PFSK-1 (cell line): ENCODE measurements at regions not wholly inside any gene's neighbourhood (a gene's known extent, or its start where the extent isn't known, plus 50 kb on each side); places are given as distances from the start of the nearest gene placed in this dataset.

ENCODE experiments used
- POLR2AphosphoS5 ChIP-seq: IDR thresholded peaks from 2 replicates; pipeline ENCODE4 v1.6.1; 2012; ENCODE audit warnings: low read depth, mild to moderate bottlenecking, control low read depth, low read length, moderate library complexity
- TF ChIP-seq, protein P1 (sequence below), 2 experiments: IDR thresholded peaks; 2 replicates each; pipeline versions ENCODE4 v1.6.1 to v1.8.0; 2011 to 2012; ENCODE audit warnings: low read depth in 2 of 2, low read length in 2 of 2, control low read depth in 1 of 2, inconsistent platforms in 1 of 2, mild to moderate bottlenecking in 1 of 2, moderate library complexity in 1 of 2; ENCODE audit not compliant: insufficient read depth in 1 of 2

DNA sequence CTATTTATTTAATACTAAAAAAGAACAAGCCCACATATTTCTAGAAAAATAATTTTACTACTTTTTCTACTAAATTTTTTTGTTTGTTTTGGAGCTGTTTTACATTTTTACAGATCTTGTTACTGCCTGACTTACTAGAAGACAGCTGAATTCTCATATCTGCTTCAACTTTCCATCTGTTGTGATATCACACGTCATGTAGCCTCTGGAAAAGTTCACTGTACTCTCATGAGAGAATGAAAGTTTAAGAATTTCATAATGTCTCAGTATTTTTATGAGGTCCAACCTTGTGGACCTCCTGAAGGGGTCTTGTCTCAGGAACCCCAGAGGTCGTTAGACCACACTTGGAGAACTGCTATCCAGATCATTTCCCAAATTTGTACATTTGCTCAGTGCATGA is 81.7 kb upstream of the MTHFD1L start:
- no peak for TF ChIP-seq POLR2AphosphoS5
- TF ChIP-seq, protein P1, sequence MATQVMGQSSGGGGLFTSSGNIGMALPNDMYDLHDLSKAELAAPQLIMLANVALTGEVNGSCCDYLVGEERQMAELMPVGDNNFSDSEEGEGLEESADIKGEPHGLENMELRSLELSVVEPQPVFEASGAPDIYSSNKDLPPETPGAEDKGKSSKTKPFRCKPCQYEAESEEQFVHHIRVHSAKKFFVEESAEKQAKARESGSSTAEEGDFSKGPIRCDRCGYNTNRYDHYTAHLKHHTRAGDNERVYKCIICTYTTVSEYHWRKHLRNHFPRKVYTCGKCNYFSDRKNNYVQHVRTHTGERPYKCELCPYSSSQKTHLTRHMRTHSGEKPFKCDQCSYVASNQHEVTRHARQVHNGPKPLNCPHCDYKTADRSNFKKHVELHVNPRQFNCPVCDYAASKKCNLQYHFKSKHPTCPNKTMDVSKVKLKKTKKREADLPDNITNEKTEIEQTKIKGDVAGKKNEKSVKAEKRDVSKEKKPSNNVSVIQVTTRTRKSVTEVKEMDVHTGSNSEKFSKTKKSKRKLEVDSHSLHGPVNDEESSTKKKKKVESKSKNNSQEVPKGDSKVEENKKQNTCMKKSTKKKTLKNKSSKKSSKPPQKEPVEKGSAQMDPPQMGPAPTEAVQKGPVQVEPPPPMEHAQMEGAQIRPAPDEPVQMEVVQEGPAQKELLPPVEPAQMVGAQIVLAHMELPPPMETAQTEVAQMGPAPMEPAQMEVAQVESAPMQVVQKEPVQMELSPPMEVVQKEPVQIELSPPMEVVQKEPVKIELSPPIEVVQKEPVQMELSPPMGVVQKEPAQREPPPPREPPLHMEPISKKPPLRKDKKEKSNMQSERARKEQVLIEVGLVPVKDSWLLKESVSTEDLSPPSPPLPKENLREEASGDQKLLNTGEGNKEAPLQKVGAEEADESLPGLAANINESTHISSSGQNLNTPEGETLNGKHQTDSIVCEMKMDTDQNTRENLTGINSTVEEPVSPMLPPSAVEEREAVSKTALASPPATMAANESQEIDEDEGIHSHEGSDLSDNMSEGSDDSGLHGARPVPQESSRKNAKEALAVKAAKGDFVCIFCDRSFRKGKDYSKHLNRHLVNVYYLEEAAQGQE (IDR thresholded peaks at IDR 0.05; ENCODE audit: insufficient read depth in 1 of 2, low read depth in 2 of 2, low read length in 2 of 2) = no peak
